IPS DF 4.7 (cell line): ENCODE measurements at regions not wholly inside any gene's neighbourhood (a gene's known extent, or its start where the extent isn't known, plus 50 kb on each side); places are given as distances from the start of the nearest gene placed in this dataset.
"Not testable (repeated sequence)": the region's sequence is repeated elsewhere in the genome, so short reads cannot be mapped to it uniquely, and the experiment has no call there.

Experiments used
- DNase-seq: peaks from one replicate; pipeline ENCODE4 v3.0.0-alpha.2; 2013; ENCODE audit warnings: low spot score; ENCODE audit errors: extremely low read depth

DNA sequence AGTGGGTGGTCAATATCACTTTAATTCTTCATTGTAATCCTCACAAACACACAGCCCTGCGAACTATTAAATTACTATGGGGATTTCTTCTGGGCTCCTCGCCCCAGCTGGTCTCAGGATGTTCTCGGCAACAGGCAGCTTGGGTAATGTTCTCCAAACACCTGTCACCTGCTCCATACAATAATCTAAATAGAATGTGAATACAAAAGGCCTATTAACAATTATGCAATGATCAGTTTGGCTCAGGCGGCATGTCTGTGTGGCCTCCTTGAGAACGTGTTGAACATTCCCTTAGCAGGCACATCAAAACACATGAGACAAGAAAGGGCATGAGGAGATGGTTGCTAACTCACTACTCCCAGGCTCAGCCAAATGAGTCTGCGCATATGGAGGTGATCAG is 158.6 kb upstream of the KBTBD8 start:
- no peak for DNase-seq

DNA sequence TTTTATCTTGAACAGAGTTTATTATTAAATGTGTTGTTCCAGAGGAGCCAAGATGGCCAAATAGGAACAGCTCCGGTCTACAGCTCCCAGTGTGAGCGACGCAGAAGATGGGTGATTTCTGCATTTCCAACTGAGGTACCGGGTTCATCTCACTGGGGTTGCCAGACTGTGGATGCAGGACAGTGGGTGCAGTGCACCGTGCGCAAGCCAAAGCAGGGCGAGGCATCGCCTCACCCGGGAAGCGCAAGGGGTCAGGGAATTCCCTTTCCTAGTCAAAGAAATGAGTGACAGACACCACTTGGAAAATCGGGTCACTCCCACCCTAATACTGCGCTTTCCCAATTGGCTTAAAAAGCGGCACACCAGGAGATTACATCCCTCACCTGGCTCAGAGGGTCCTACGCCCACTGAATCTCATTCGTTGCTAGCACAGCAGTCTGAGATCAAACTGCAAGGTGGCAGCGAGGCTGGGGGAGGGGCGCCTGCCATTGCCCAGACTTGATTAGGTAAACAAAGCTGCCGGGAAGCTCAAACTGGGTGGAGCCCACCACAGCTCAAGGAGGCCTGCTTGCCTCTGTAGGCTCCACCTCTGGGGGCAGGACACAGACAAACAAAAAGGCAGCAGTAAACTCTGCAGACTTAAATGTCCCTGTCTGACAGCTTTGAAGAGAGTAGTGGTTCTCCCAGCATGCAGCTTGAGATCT is 155.2 kb upstream of the KBTBD8 start:
- DNase-seq: not testable (repeated sequence)

DNA sequence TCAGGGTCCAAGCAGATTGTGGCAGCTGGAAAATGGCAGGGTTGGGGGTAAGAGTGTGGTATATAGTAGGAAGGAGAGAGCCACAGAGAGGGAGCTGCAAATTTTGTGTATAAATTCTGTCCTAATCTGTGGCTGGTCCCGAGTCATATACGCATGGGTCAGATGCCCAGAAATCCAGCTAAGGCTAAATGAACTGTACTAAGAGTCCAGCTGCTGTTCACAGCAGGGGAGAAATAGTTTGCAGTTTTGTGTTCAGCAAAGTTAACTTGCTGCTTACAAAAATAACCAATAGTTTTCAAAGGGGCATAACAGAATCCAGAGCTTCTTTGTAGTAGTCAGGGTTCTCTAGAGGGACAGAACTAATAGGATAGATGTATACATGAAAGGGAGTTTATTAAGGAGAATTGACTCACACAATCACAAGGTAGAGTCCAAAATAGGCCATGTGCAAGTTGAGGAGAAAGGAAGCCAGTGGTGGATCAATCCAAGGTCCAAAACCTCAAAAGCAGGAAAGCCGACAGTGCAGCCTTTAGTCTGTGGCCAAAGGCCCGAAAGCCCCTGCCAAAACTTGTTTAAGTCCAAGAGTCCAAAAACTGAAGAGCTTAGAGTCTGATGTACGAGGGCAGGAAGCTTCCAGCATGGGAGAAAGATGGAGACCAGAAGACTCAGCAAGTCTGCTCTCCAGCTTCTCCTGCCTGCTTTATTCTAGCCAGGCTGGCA is 146.1 kb upstream of the KBTBD8 start:
- no peak for DNase-seq

DNA sequence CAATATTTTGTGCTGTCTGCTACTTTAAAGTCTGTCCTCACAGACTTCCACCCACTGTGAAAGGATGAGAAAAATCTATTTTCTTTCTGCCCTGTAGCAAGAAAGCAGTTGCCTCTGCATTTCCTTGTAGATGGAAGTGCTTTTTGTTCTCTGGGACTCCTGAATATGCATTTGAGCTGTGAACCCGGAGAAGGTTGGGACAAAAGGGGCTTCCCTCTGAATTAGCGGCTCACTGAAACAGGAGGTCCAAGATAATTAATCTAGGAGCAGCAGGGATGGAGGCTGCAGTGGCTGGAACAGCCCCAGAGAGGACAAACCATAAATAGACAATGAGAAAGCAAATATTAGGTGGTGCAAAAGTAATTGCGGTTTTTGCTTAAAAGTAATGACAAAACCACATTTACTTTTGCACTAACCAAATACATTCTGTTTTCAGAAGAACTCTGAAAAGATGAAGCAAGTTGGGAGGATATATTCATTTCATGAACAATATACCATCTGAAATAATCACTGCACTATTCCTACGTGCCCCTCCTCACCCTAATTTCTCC is 143.4 kb upstream of the KBTBD8 start:
- DNase-seq: no peak

DNA sequence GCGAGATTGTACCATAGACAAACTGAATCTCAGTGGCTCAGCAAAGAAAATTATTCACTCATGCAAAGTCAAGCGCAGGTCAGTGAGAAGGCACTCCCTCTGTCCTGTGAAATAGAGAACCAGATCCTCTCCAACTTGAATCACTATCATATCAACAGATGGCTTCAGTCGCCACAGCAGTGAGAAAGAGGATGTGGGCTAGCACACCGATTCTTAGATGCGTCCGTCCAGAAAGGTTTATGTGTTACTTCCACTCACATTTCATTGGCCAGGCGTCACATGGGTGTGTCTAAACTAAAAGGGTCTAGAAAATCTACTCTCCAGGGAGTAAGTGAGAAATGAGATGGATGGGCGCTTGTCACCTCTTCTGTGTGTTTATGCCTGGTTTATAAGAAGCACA is 141.6 kb upstream of the KBTBD8 start:
- no peak for DNase-seq

DNA sequence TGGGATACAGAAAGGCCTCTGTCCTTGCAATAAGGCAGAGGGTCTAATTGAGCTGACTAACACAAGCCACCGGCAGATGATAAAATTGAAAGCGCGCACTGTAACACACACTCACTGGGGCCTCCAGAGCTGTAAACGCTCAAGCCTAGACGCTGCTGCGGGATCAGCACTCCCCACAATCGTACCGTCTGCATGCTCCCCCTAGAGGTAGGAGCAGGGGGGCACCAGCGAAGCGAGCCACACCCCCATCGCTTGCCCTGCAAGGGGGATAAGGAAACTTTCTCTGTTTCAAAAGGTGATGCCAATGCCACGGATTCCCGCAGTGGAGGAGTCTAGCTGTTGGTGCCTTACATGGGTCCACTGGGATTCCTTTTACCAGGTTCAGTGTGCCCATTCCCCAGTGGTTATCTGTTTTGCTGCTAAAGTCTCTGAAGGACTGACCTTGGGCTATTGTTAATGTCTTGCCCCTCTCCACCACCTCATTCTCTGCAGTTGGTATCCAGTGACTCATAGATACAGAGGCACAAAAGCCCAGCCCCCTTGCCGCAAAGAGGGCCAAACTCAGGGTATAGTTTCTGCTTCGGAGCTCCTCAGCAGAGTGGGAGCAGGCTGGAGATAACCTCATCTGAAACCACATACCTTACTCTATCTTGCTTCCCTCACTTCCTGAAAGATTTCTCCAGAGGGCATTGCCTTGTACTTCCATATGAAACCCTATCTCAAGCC is 139.3 kb upstream of the KBTBD8 start:
- DNase-seq: peak; percentile 36

DNA sequence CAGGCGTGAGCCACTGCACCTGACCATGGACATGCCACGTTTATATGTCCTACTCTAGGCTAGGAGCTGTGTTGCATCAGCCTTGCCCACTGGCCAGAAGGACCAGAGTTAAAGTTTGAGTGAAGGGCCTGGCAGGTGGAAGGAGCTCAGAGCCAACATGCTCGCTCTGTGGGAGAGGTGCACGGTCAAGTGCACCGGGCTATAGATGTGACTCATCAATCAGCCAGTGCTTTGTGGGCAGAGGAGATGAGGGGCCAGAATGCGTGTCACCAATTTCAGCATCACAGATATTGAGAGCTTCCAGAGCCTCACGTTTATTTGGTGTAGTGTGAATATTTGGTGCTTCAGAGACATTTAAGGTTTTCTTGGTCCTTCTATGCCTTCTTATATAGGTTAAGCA is 137.3 kb upstream of the KBTBD8 start:
- no peak for DNase-seq

DNA sequence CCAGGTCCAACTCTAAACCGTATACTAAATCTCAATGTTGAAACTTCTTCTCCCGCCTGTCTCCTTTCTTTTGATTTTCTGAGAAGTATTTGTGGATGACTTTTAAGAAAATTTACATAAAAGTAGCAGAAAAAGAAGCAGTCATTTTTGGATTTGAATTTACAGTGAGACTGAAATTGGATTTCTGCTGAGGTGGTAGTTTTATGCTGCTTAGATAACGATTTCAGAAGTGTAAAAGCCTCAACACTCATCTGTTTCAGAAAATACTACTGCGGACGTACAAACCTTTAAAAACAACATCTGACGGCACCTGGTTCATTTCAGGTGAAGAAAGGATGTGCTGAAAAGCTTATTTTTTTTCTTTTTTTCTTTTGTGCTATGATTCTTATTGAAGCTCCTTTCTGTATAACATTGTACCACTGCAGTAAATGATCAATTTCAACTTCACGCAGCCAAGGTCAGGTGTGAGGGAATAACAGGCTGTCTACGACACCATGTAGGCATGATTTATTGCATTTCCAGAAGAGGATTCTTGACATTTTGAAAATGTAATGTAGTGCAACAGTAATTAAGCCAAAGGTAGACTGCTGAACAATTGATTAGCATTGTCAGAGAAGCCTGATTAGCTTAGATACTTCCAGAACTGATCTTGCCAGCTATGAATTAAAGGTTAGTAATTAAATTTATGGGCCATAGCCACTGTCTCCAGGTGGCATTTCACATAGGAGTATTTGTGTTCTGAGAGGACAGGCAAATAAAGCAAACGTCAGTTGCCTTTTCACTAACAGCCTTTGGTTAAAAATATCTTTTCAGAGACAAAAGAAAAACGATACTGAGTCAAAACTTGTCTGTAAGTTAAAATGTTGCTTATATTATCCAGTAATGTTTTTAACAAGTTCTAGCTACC is 134.6 kb upstream of the KBTBD8 start:
- no peak for DNase-seq

DNA sequence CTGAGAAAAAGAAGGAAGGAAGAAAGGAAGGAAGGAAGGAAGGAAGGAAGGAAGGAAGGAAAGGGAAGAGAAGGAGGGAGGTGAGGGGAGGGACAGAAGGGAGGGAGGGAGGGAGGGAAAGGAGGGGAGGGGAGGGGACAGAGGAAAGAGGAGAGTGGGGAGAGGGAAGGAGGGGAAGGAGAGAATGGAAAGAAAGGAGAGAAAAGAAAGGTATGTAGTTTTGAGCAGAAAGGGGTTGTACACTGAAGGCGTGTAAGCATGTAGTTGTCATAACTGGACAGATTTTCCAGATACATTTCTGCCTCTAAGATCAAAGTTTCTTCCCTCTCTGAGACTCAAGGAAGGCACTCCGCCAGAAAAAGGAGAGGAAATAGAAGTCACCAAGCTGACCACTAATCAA is 113.4 kb upstream of the KBTBD8 start:
- DNase-seq: no peak

DNA sequence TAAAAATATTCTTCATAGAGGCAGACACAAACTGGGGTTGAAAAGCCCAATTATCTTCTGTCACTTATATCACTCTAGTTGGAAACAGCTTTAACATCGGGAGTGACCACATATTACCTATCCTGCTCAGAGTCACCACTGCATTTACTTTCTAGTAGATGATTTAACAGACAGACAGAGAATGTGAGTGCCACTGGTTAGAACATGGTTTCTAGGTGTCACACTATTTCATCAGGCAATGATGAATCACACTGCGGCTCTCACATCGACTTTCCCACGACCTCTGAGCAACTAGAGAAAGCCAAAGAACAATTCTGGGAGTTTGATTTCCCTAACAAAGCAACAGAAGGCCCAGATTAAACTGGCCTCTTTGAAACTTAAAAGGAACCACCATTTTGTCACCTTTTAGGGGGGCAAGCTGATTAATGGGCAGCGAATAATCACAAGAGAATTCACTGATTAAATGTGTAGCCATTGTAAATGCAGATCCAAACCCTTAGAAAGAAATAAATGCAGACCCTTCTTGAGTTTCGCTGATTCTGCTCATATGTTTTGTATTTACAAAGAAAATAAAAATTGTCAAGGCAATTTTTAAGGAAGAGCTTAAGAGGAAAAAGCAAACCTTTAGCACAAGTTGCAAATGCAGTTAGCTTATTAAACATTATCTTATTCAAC is 112.6 kb upstream of the KBTBD8 start:
- DNase-seq: no peak

DNA sequence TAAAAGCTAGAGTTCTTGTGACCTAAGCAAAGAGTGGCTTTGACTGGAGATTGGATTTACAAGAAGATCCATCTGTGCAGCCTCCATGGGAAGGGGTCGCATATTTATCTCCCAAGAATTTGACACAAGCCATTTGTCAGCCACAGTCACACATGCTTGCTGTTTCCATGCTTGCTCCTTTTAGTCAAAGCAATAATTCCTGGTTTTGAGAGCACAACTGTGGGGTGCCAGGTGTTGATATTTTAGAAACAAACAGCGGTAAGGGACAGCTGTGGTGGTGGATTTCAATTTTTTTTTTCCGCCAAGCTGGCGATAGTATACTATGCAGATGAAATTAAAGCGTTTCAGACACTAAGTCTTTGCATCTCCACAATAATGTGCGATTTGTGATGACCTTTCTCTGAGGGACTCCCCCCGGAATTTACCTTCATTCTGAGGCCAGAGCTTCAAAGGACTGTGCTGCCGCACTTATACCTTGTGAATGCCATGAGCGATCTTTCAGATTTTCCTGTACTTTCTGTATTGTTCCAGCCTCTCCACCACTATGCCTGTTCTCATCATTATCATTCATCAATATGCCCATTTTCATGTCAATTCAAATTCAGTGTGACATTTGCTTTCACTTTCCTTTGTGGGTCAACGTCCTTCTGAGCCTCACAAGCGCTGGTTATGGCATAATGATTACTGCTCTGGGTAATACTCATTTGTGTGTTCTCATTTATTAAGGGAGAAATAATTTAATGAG is 108.2 kb upstream of the KBTBD8 start:
- DNase-seq: no peak

DNA sequence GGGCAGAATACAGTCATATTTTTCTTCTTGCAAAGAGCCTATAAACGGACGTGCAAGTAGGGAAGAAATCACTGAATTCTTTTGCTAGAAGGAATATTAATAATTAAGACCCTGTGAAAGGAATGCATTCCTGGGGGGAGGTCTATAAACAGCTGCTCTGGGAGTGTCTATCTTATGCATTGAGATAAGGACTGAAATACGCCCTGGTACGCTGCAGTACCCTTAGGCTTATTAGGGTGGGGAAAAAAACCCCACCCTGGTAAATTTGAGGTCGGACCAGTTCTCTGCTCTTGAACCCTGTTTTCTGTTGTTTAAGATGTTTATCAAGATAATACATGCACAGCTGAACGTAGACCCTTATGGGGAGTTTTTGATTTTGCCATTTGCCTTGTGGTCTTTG is 100.0 kb upstream of the KBTBD8 start:
- DNase-seq: no peak

DNA sequence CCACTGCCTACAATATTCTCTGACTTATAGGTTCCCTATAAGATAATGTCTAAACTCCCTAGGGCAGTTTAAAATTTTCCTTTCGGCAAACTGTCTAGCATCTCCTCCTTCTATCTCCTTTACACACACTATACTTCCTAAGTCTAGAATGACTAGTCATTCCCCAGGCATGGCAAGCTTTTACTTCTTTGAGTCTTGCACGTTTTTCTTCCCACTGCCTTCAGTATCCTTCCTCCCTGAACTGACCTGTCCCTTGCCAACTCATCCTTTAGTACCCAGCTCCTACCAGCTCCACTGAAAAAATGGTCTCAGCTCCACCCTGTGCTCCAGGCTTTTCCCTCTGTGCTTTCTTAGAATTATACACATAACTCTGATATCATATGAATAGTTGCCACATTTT is 93.8 kb upstream of the KBTBD8 start:
- DNase-seq: no peak

DNA sequence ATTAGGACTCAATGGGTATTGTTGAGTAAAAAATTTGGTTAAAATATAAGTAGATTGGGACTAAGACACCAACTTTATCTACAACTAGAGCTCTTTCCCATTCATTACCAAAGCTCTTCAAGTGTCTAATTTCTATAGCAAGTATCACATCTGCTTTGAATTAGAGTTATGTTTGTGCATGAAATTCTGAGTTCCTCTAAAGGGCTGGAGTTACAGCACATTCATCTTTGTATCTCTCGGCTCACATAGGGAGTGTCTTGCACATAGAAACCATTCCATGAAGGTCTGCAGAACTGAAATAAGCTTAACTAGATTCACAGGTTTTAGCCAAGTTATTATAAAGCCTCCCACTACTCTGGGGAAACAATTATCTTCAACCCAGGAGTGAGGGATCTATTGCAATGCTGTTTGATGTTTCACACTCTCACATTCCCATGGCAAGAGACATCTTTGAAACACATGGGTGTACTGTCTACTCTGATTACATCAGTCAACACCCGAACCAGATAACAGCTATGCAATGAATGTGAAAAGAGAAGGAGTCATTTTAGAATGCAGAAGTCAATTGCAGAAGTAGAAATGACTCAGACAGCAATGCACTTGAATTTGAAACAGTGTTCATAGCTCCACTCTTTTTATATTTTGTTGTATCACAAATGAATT is 93.1 kb upstream of the KBTBD8 start:
- DNase-seq: no peak

DNA sequence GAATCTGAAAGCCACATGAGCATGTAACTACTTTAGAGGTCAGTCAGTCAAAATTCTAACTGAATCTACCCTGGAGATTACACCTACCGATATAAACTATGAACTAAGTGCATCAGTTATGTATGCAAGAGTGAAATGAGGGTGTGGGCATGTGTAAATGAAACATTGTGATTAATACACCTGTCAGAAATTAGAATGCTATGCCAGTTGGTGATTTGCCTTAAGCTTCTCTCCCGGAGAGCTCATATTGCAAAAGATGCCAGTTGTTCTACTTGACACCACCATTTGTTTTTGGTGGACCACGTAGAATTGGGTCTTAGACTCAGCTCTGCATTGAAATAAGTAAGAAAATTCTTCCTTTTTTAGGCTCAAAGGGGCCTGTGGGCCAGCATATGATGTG is 91.0 kb upstream of the KBTBD8 start:
- DNase-seq: no peak

DNA sequence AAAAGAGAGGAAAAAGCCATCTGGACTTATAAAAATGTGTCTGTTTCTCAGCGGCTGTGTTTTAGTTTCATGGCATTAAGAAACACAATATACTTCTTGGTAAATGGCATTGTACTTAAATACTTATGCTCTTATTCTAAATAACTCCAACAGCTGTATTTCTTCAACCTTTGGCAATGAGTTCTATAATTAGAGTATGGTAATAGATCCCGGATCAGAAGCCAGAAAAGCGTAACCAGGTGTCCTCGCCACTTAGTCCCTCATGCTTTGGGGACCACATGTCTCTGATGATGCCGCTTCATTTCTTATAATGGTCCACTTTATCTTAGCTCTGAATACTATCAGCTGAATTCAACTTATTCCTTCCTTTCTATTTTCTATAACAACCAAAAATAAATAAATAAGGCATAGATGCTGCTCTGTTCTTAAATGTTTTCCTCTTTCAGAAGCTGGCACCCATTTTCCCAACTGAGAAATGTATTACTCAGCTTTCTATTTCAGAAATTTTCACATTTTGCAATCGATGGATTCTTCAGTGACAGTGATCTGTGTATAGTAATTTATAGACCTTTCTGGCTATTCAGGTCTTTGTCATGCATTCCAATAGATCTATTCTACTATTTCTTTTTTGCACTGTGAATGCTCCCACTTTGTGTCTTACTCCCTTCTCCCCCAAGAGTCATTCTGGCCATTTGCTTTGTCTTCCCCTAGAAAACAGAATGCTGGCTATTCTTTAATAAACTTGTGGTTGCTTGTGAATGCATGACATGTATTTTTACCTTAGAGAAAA is 87.6 kb upstream of the KBTBD8 start:
- DNase-seq: no peak

DNA sequence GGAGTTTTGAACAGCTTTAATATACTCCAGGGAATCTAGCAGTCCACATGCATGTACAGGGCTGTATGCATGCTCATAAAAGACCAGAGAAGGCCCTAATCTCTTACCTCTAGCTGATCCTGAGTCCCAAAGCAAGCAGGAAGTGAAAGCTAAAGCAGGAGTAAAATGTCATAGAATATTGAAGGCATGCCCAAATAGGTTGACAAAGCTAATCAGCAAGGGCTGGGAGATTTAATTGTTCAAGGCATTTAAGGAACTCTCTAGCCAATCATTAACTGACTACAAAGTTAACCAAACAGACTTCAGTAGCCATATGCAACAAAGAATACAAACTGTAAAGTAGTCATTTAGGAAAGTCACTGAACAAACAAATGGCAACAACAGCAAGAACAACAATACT is 85.8 kb upstream of the KBTBD8 start:
- no peak for DNase-seq

DNA sequence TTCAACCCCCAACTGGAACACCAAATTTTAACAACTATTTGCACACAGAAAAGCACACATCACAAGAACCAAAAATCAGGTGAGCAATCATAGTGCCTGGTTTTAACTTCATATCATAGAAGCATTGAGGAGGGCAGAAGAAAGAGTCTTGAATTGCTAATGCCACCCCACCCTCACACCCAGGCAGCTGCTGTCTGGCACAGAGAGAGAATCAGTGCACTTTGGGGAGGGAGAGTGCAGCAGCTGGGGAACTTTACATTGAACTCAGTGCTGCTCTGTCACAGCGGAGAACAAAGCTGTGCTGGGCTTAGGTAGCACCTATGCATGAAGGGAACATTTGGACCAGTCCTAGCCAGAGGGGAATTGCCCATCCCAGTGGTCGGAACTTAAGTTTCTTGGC is 76.0 kb upstream of the KBTBD8 start:
- DNase-seq: no peak

DNA sequence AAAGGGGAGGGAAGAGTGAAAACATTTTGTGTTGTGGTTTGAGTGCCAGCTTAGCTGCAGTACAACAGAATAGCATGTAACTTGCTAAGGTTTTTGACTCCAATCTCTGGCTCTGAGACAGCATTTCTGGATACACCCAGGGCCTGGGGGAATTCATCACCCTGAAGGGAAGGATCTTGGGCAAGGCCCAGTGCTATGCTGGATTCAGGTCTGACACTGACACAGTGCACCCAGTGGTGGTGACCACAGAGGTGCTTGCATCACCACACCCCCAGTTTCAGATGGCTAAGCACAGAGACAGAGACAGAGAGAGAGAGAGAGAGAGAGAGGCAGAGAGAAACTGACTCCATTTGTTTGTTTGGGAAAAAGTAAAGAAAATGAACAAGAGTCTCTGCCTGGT is 74.1 kb upstream of the KBTBD8 start:
- no peak for DNase-seq
